GM18873 (cell line): ENCODE measurements at regions not wholly inside any gene's neighbourhood (a gene's known extent, or its start where the extent isn't known, plus 50 kb on each side); places are given as distances from the start of the nearest gene placed in this dataset.
"Not testable (repeated sequence)": the region's sequence is repeated elsewhere in the genome, so short reads cannot be mapped to it uniquely, and the experiment has no call there.

Source experiments
- ATAC-seq: cut with Tn5 transposase; IDR thresholded peaks from one replicate; pipeline ENCODE4 v1.9.1; 2021; ENCODE audit warnings: mild to moderate bottlenecking, moderate library complexity, moderate number of reproducible peaks; ENCODE audit not compliant: unreplicated experiment, low FRiP score

- no peak for ATAC-seq
Measured at GRCh38 chr2:6171294-6171693, 479.1 kb downstream of the SOX11 start.

GRCh38 chr2:6177811-6178210, 485.6 kb downstream of the SOX11 start:
- no peak for ATAC-seq

- no peak for ATAC-seq
Measured at GRCh38 chr2:6181525-6181924, 489.3 kb downstream of the SOX11 start.

DNA sequence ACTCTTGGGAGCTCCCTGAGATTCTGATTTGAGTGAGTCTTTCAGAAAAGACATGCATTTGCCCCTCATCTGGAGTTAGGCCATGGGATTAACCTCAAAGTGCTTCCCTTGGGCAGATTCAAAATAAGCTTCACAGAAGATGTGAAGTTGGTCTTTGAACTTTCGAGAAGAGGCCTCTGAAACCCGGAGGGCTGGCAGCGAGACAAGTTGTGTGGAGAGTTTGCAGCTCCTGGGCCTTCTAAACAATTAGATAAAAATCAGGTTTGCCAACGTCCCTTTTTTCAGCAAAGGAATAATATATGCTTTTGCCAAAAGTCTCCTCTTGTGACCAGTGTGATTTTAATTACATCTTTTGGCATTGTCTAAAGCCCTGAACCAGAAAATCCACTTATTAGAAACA, 489.7 kb downstream of the SOX11 start:
- no peak for ATAC-seq

GRCh38 chr2:6183226-6183625, 491.0 kb downstream of the SOX11 start:
- no peak for ATAC-seq

DNA sequence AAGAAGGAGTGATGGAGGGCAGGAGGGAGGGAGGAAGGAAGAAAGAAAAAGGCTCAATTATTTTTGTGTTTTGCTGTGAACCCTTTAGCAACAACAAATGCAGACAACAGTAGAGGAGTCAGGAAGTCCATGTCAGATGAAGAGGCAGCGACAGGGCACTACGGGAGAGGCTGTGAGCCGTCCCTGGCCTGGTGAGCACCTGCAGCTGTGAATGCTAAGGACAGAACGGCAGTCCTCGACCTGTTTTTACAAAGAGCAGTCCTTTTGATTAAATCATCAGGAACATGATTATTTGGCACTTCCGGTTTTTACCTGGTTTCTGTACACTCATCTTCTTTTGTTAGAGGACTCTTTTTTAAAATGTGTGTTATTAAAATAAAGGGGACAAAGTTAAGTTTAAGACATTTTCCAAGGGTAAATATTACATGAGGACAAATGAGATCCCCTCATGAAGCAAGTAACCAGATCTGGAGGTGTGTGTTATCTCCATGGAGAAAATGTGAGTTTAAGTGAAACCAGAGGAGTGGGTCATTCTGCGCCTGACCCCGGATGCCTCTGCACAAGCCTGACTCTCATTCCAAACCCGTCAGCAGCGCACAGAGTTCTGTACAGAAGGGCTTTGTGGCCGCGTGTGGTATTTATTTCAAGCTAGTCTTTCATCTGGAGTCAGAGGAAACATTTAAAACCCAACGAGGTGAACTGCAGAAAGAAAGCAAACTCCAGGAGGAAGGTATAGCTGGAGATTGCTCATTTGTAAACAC, 492.5 kb downstream of the SOX11 start:
- ATAC-seq, result no peak

GRCh38 chr2:6186332-6187151, 494.4 kb downstream of the SOX11 start:
- ATAC-seq, result no peak

DNA sequence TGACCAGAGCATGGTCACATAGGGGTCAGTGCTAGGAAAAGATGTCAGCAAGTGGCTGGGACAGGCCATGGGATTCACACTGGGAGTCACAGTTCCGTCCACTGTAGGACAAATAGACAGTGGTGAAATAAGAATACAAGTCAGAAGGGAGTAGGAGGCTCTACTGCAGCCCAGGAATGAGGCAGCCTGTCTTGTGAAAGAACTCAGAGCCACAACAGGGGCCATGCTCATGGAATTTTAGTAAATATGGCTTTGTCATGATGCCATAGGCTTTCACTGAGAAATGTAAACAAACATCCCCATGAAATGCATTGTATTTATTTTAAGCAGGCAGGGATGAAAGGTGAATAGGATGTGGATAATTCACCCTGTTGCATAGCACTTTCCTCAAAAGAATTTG, 504.3 kb downstream of the SOX11 start:
- ATAC-seq, result no peak

GRCh38 chr2:6198370-6198919, 506.3 kb downstream of the SOX11 start:
- not testable (repeated sequence) for ATAC-seq

DNA sequence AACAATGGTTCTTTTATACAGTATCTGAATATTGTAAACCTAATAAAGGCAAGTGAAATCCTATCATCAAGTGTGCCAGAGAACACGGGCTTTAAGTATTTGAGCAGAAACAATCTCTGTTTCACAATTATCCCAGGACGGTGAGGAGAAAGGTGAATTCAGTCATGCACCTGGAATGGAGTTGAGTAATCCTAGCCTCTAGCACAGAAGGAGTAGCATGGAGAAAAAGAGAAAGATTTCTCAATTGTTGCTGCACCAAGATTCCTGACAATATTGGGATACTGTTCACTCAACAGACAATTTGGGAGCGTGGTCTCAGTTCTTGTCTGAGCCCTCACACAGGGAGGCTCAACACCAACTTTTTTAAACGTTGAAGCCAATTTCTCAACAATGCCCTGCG, 510.6 kb downstream of the SOX11 start:
- ATAC-seq, result no peak

- ATAC-seq, result no peak
Measured at GRCh38 chr2:6203291-6203959, 511.2 kb downstream of the SOX11 start.

GRCh38 chr2:6206882-6207281, 514.7 kb downstream of the SOX11 start:
- ATAC-seq, result no peak

DNA sequence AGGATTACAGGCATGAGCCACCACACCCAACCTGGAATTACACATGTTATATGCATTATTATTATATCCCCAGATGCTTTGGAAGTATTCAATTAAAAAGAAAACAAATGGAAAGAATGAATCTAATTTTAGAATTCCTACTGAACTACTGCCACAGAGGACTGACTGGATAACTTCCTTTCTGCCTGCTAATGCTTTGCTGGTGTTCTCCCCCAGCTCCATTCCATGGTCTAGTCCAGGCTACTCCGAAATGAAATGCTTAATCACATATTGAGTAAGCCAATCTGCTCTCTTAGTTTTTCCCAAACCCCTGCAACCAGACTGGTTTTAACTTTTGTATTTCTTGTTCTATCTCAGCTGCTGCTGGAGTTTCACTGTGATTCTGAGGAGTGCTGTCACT, 519.1 kb downstream of the SOX11 start:
- ATAC-seq, result no peak

DNA sequence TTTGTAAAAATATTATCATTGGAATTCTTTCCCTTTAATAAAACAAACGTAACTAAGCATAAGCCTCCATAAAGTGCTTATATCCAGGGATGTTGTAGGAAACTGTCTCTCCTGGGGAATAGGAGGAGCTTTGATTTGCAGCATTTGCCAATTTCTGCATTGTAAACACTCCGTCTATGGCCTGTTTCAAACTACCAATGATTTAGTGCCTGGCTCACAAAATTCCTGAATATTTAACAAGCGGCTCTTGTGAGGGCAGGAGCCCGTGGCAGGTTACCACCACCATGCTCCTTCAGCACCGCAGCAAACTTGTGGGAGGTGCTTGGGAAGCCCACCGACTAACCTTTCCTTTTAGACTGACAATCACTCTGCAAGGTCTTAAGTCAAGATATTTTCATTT, 520.3 kb downstream of the SOX11 start:
- no peak for ATAC-seq

DNA sequence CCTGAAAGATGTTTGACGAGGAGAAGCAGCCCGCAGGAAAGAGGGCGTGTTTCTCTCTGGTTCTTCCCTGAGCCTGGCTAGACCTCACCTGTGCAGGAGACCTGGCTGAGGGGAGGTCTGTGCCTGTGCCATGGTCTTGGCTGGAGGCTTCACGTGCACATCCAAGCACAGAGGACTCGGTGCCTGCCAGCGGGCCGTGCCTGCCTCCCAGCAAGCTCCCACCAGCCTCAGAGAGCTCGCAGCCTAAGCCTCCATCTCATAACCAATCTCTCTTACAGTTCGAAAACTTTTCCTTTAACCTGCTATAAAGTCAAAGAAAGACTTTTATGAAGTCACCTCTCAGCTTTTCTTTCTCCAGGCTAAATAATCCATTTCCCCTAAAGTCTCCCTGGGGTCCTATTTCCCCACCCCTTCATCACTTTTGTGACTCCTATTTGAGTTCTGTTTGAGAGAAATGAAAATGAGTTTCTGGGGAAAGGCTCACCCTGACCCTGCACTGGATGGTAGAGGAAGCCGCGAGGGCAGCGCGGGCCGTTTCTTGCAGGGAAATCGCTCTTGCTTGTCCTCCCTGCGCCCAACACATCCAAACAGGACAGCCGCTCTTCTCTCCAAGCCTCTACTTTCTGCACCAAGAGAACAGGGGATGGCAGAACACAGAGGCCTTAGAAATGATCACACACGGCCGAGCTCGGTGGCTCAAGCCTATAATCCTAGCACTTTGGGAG, 521.0 kb downstream of the SOX11 start:
- ATAC-seq, result no peak

DNA sequence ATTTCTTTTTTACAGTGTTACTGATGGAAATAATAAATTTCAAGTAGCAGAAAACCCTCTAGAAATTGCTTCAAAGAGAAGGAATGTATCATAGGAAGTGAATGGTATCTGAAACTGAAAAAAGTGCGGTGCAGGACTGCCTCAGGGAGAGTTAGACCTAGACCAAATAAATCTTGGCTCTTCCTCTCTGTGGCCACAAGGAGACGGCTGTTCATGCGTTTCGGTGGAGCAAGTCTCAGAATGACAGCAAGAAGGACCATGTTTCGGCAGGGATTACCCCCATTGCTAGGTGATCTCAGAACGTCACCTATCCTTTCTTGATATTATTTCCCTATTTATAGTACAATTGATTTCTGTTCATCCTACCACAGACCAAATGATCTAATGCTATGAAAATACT, 522.3 kb downstream of the SOX11 start:
- ATAC-seq, result no peak

DNA sequence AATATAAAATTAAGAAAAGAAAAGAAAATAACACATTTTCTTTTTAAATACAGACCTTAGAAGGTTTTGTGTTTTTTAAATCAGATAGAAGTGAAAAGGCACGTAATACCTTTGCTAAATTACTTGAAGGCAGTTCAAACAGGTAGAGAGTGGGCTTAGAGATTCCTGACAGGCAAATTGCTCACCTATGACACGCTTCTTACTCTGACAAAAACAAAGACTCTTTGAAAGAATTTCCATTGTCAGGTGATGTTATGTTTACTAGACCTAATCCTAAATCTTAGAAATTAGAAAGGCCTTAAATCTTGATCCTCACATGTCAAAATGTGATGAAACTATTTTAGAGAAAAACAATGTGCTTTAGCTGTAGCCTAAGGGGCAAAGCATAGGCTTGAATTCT, 522.9 kb downstream of the SOX11 start:
- no peak for ATAC-seq

- ATAC-seq, result no peak
Measured at GRCh38 chr2:6216234-6216633, 524.0 kb downstream of the SOX11 start.

DNA sequence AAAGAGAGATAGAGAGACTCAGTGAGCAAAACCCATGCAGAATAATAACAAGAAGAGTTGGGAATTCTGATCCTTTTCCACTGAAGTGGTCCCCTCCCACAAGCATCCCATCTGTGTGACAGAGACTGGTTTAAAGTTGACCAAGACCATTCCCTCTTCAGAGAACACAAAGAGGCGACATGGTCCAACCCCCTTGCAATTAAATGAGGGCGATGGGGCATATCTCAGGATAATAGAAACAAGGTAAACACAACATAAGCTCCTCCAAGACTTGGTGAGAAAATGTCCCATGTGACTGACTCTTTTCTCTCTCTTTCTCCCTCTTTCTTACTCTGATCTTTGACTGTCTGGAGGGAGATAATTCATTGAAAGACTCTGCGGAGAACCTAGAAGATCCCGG, 526.7 kb downstream of the SOX11 start:
- no peak for ATAC-seq

GRCh38 chr2:6219906-6220305, 527.7 kb downstream of the SOX11 start:
- ATAC-seq, result no peak
